GM18520 (cell line): ENCODE measurements at regions not wholly inside any gene's neighbourhood (a gene's known extent, or its start where the extent isn't known, plus 50 kb on each side); places are given as distances from the start of the nearest gene placed in this dataset.

Experiments
- ATAC-seq: cut with Tn5 transposase; IDR thresholded peaks from one replicate; pipeline ENCODE4 v1.9.1; 2021; ENCODE audit not compliant: unreplicated experiment

- ATAC-seq: no peak
These were observed 61.4 kb upstream of the UFL1 start for GRCh38 chr6:96460052-96460700.

DNA sequence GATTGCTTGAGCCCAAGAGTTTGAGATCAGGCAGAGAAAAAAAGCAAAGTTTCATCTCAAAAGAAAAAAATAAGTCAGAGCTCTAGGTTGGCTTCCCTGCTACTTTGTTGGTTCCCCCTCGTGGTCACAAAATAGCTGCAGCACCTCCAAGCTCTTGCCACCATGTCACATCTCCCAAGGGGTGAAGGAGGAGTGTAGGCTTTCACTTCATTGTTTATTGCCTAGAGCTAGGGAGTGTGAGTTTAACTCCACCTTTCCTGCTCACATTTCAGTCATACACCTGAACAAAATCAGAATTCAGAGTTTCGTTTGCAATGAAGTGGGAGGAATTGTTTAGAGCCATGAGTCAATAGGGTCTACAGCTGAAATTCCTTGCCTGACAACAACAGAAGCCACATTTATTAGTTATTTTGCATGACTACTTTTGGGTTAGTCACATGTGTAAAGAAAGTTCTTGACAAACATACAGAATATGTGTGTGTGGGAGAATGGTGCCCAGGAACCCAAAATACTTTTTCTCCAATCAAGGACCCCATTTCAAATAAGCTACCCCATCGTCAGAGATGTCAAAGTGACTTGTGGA, 56.2 kb upstream of the UFL1 start:
- peak; percentile 27 for ATAC-seq

GRCh38 chr6:96466147-96466863, 55.3 kb upstream of the UFL1 start:
- ATAC-seq: peak; percentile 73

- no peak for ATAC-seq
These were observed 53.8 kb upstream of the UFL1 start for GRCh38 chr6:96467814-96468213.

DNA sequence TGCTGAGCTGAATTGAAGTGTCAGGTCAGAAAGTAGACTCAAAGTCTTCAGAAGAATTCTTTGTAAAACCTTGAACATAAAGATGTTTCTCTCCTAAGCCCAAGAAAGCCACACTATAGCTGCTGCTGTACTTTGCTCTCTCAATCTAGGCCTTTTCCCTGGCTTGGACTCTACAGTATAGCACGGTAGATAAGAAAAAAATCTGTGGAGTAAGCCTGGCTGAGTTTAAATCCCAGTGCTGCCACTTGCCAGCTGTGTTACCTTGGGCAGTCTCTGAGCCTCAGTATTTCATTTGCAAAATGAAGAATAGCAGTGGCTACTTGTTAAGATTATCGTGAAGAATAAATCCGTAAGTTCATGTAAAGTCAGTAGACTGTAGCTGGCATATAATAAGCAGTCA, 53.3 kb upstream of the UFL1 start:
- no peak for ATAC-seq

DNA sequence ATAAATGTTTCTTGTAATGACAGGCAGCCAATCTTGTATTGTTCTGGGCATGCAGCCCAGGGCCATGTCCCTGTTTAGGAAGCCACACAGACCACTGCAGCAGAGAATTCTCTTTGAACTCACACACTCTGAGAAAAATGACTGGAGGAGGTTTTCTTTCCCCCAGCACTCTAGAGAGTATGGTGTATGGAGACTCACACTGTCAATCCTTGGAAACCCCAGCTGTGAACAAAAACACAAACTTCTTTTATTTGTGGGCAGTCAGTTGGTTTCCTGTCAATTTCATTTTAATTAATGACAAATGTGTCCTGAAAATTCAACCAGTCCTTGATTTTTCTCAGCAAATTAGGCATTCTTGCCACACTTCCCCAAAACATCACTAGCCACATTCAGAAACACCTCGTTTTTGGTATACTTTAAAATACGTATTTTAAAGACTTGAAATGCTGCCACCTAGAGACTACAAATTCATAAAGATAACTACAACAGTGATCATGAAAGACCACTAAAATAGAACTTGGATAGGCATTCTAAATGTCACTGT, 52.9 kb upstream of the UFL1 start:
- no peak for ATAC-seq

DNA sequence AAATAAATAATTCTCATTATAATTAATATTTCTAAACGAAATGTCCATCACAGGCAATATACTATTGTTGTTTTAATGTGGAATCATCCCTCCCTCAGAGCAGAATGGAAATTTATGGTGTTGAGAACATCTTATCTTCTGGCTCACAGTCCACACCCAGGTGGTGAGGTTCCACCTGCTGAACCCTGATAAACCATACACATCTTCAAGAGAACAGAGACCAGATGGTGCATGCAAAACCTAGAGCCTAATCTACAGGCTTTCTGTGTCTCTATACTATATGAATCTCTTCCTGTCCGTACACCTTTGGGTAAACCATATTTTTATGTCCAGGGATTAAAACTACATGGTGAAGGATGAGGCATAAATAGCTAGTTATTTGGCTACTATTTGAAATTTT, 52.3 kb upstream of the UFL1 start:
- ATAC-seq: no peak

GRCh38 chr6:96470296-96470695, 51.3 kb upstream of the UFL1 start:
- no peak for ATAC-seq
